ENCODE measurements at regions not wholly inside any gene's neighbourhood (a gene's known extent, or its start where the extent isn't known, plus 50 kb on each side); places are given as distances from the start of the nearest gene placed in this dataset.
"Not testable (repeated sequence)": the region's sequence is repeated elsewhere in the genome, so short reads cannot be mapped to it uniquely, and the experiment has no call there.

GRCh38 chr20:12829170-12829569 lies 179.6 kb upstream of the SPTLC3 start:
- CTCF ChIA-PET = interaction anchor here (1.0 kb wide), 1 partner anchor 785 kb away, joined by 3 read pairs; no protein-coding TSS in a partner anchor
- Mint-ChIP-seq H3K4me1 (ENCODE audit: low read depth) (no peaks in the 10 kb centered on the region), H3K27ac (no peak overlapping the region), H3K4me3 (no peak overlapping the region), H3K9me3 (ENCODE audit: insufficient read depth) (no peaks in the 10 kb centered on the region), H3K27me3 (ENCODE audit: low read depth) (no peaks in the 10 kb centered on the region), H3K36me3 (ENCODE audit: low read depth) (no peaks in the 10 kb centered on the region)
- POLR2A ChIA-PET = no interaction called here
- no peak for ATAC-seq
- DNase-seq = no peak

GRCh38 chr20:12833861-12834260 lies 174.9 kb upstream of the SPTLC3 start:
- POLR2A ChIA-PET = no interaction called here
- ATAC-seq = no peak
- no peak for DNase-seq
- H3K27ac Mint-ChIP-seq = no peak overlapping the region
- H3K27me3 Mint-ChIP-seq (ENCODE audit: low read depth) = no peaks in the 10 kb centered on the region
- H3K36me3 Mint-ChIP-seq (ENCODE audit: low read depth) = no peaks in the 10 kb centered on the region
- H3K4me3 Mint-ChIP-seq = no peak overlapping the region
- CTCF ChIA-PET = interaction anchor here (0.7 kb wide), 1 partner anchor 19 kb away, joined by 3 read pairs; no protein-coding TSS in a partner anchor
- H3K4me1 Mint-ChIP-seq (ENCODE audit: low read depth) = no peaks in the 10 kb centered on the region
- no peaks in the 10 kb centered on the region for H3K9me3 Mint-ChIP-seq (ENCODE audit: insufficient read depth)

GRCh38 chr20:12835999-12836398 lies 172.8 kb upstream of the SPTLC3 start:
- Mint-ChIP-seq H3K36me3 (ENCODE audit: low read depth) (no peaks in the 10 kb centered on the region), H3K27me3 (ENCODE audit: low read depth) (no peaks in the 10 kb centered on the region), H3K4me1 (ENCODE audit: low read depth) (no peaks in the 10 kb centered on the region), H3K4me3 (no peak overlapping the region), H3K27ac (no peak overlapping the region), H3K9me3 (ENCODE audit: insufficient read depth) (no peaks in the 10 kb centered on the region)
- DNase-seq (no peak), ATAC-seq (no peak)
- ChIA-PET POLR2A (no interaction called here), CTCF (no interaction called here)

GRCh38 chr20:12837646-12838045 lies 171.1 kb upstream of the SPTLC3 start:
- no peaks in the 10 kb centered on the region for H3K36me3 Mint-ChIP-seq (ENCODE audit: low read depth)
- no peak for ATAC-seq
- no peaks in the 10 kb centered on the region for H3K4me1 Mint-ChIP-seq (ENCODE audit: low read depth)
- ChIA-PET CTCF (interaction anchor here (1.4 kb wide), 1 partner anchor 11 kb away, joined by 4 read pairs; no protein-coding TSS in a partner anchor), POLR2A (no interaction called here)
- no peaks in the 10 kb centered on the region for H3K27me3 Mint-ChIP-seq (ENCODE audit: low read depth)
- H3K4me3 Mint-ChIP-seq = no peak overlapping the region
- no peak for DNase-seq
- no peaks in the 10 kb centered on the region for H3K9me3 Mint-ChIP-seq (ENCODE audit: insufficient read depth)
- H3K27ac Mint-ChIP-seq = no peak overlapping the region

- ChIA-PET POLR2A (no interaction called here), CTCF (interaction anchor here (1.4 kb wide), 1 partner anchor 10 kb away, joined by 4 read pairs; no protein-coding TSS in a partner anchor)
- no peak overlapping the region for H3K27ac Mint-ChIP-seq
- ATAC-seq (no peak), DNase-seq (no peak)
- no peaks in the 10 kb centered on the region for H3K36me3 Mint-ChIP-seq (ENCODE audit: low read depth)
- no peaks in the 10 kb centered on the region for H3K27me3 Mint-ChIP-seq (ENCODE audit: low read depth)
- H3K9me3 Mint-ChIP-seq (ENCODE audit: insufficient read depth) = no peaks in the 10 kb centered on the region
- no peaks in the 10 kb centered on the region for H3K4me1 Mint-ChIP-seq (ENCODE audit: low read depth)
- H3K4me3 Mint-ChIP-seq = no peak overlapping the region
These were observed 170.4 kb upstream of the SPTLC3 start for GRCh38 chr20:12838261-12838866.

- ATAC-seq = no peak
- Mint-ChIP-seq H3K9me3 (ENCODE audit: insufficient read depth) (no peaks in the 10 kb centered on the region), H3K27me3 (ENCODE audit: low read depth) (no peaks in the 10 kb centered on the region), H3K4me3 (no peak overlapping the region), H3K27ac (no peak overlapping the region), H3K4me1 (ENCODE audit: low read depth) (no peaks in the 10 kb centered on the region), H3K36me3 (ENCODE audit: low read depth) (no peaks in the 10 kb centered on the region)
- POLR2A ChIA-PET = no interaction called here
- CTCF ChIA-PET = interaction anchor here (0.8 kb wide), 1 partner anchor 10 kb away, joined by 4 read pairs; no protein-coding TSS in a partner anchor
- DNase-seq = no peak
These were observed 160.9 kb upstream of the SPTLC3 start for GRCh38 chr20:12847872-12848271.

GRCh38 chr20:12849225-12849910 lies 159.4 kb upstream of the SPTLC3 start:
- POLR2A ChIA-PET = no interaction called here
- Mint-ChIP-seq H3K27me3 (ENCODE audit: low read depth) (no peaks in the 10 kb centered on the region), H3K36me3 (ENCODE audit: low read depth) (no peaks in the 10 kb centered on the region), H3K9me3 (ENCODE audit: insufficient read depth) (no peaks in the 10 kb centered on the region), H3K4me1 (ENCODE audit: low read depth) (no peaks in the 10 kb centered on the region), H3K4me3 (no peak overlapping the region), H3K27ac (no peak overlapping the region)
- CTCF ChIA-PET = no interaction called here
- ATAC-seq = no peak
- DNase-seq = no peak

- H3K9me3 Mint-ChIP-seq (ENCODE audit: insufficient read depth); CTCF ChIA-PET; POLR2A ChIA-PET; H3K27me3 Mint-ChIP-seq (ENCODE audit: low read depth); H3K27ac Mint-ChIP-seq; H3K4me1 Mint-ChIP-seq (ENCODE audit: low read depth); H3K36me3 Mint-ChIP-seq (ENCODE audit: low read depth); H3K4me3 Mint-ChIP-seq; DNase-seq; ATAC-seq: not testable (repeated sequence)
These were observed 151.1 kb upstream of the SPTLC3 start for GRCh38 chr20:12857643-12858042.

- H3K36me3 Mint-ChIP-seq (ENCODE audit: low read depth) = no peaks in the 10 kb centered on the region
- DNase-seq (no peak), ATAC-seq (no peak)
- POLR2A ChIA-PET = no interaction called here
- CTCF ChIA-PET = no interaction called here
- H3K27me3 Mint-ChIP-seq (ENCODE audit: low read depth) = no peaks in the 10 kb centered on the region
- H3K4me3 Mint-ChIP-seq = no peak overlapping the region
- no peaks in the 10 kb centered on the region for H3K9me3 Mint-ChIP-seq (ENCODE audit: insufficient read depth)
- H3K27ac Mint-ChIP-seq = no peak overlapping the region
- H3K4me1 Mint-ChIP-seq (ENCODE audit: low read depth) = no peaks in the 10 kb centered on the region
These were observed 148.0 kb upstream of the SPTLC3 start for GRCh38 chr20:12860619-12861247.

GRCh38 chr20:12869669-12870068 lies 139.1 kb upstream of the SPTLC3 start:
- Mint-ChIP-seq H3K4me3 (no peak overlapping the region), H3K27me3 (ENCODE audit: low read depth) (no peaks in the 10 kb centered on the region), H3K36me3 (ENCODE audit: low read depth) (no peaks in the 10 kb centered on the region), H3K4me1 (ENCODE audit: low read depth) (no peaks in the 10 kb centered on the region), H3K27ac (no peak overlapping the region), H3K9me3 (ENCODE audit: insufficient read depth) (no peaks in the 10 kb centered on the region)
- ATAC-seq (no peak), DNase-seq (no peak)
- ChIA-PET POLR2A (no interaction called here), CTCF (no interaction called here)

GRCh38 chr20:12870588-12870987 lies 138.2 kb upstream of the SPTLC3 start:
- Mint-ChIP-seq H3K9me3 (ENCODE audit: insufficient read depth) (no peaks in the 10 kb centered on the region), H3K27me3 (ENCODE audit: low read depth) (no peaks in the 10 kb centered on the region), H3K4me3 (no peak overlapping the region), H3K4me1 (ENCODE audit: low read depth) (no peaks in the 10 kb centered on the region), H3K27ac (no peak overlapping the region), H3K36me3 (ENCODE audit: low read depth) (no peaks in the 10 kb centered on the region)
- DNase-seq (no peak), ATAC-seq (no peak)
- ChIA-PET POLR2A (no interaction called here), CTCF (no interaction called here)

- H3K27me3 Mint-ChIP-seq (ENCODE audit: low read depth) = no peaks in the 10 kb centered on the region
- ATAC-seq (no peak), DNase-seq (no peak)
- H3K4me1 Mint-ChIP-seq (ENCODE audit: low read depth) = no peaks in the 10 kb centered on the region
- CTCF ChIA-PET = no interaction called here
- H3K27ac Mint-ChIP-seq = no peak overlapping the region
- POLR2A ChIA-PET = no interaction called here
- no peak overlapping the region for H3K4me3 Mint-ChIP-seq
- no peaks in the 10 kb centered on the region for H3K36me3 Mint-ChIP-seq (ENCODE audit: low read depth)
- no peaks in the 10 kb centered on the region for H3K9me3 Mint-ChIP-seq (ENCODE audit: insufficient read depth)
These were observed 133.8 kb upstream of the SPTLC3 start for GRCh38 chr20:12874933-12875332.
